ENCODE measurements at regions not wholly inside any gene's neighbourhood (a gene's known extent, or its start where the extent isn't known, plus 50 kb on each side); places are given as distances from the start of the nearest gene placed in this dataset.
A peak's percentile ranks its signal among the peaks of the same experiment; 100 is the strongest.

DNA sequence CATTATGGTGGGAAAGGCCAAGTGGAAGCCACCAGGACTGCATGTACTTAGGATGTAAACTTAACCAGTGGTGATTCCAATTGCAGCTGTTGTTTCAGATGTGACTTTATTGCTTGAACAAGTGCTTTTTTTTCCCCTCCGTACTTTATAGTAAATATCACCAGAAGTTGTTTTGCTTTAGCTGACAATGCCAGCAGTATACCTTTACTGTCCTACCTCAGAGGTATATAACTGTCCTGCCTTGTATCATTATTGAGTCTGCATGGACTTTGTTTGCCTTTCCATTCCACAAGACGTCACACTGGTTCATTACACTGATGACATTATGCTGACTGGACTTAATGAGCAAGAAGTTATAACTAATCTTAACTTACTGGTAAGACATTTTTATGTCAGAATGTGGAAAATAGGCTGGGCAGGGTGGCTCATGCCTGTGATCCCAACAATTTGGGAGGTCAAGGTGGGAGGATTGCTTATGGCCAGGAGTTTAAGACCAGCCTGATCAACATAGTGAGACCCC, 77.1 kb upstream of the RAB18 start:
- no peak for TF ChIP-seq HNF4G (IDR thresholded peaks at IDR 0.05)
- no peak for TF ChIP-seq SP1 (IDR thresholded peaks at IDR 0.05)
- no peak for TF ChIP-seq HNF4A (conservative IDR thresholded peaks at IDR 0.05)
- TF ChIP-seq JUND (IDR thresholded peaks at IDR 0.05): no peak
- TF ChIP-seq, protein P1, sequence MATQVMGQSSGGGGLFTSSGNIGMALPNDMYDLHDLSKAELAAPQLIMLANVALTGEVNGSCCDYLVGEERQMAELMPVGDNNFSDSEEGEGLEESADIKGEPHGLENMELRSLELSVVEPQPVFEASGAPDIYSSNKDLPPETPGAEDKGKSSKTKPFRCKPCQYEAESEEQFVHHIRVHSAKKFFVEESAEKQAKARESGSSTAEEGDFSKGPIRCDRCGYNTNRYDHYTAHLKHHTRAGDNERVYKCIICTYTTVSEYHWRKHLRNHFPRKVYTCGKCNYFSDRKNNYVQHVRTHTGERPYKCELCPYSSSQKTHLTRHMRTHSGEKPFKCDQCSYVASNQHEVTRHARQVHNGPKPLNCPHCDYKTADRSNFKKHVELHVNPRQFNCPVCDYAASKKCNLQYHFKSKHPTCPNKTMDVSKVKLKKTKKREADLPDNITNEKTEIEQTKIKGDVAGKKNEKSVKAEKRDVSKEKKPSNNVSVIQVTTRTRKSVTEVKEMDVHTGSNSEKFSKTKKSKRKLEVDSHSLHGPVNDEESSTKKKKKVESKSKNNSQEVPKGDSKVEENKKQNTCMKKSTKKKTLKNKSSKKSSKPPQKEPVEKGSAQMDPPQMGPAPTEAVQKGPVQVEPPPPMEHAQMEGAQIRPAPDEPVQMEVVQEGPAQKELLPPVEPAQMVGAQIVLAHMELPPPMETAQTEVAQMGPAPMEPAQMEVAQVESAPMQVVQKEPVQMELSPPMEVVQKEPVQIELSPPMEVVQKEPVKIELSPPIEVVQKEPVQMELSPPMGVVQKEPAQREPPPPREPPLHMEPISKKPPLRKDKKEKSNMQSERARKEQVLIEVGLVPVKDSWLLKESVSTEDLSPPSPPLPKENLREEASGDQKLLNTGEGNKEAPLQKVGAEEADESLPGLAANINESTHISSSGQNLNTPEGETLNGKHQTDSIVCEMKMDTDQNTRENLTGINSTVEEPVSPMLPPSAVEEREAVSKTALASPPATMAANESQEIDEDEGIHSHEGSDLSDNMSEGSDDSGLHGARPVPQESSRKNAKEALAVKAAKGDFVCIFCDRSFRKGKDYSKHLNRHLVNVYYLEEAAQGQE (IDR thresholded peaks at IDR 0.05): no peak
- no peak for TF ChIP-seq ATF3 (IDR thresholded peaks at IDR 0.05)
- TF ChIP-seq FOXA1 (IDR thresholded peaks at IDR 0.05): no peak
- no peak for TF ChIP-seq FOXA2 (IDR thresholded peaks at IDR 0.05)
- no peak overlapping the region for H3K9ac ChIP-seq (ENCODE audit: low read depth in 1 of 2, low read length in 2 of 2)
- H3K4me3 ChIP-seq (ENCODE audit: low read depth in 1 of 3, low read length in 3 of 3): no peak overlapping the region
- no peak overlapping the region for H3K27ac ChIP-seq (ENCODE audit: low read depth in 1 of 2, low read length in 2 of 2)
- 62% methylated on average over 2 of the region's 2 CpGs for WGBS
- no peaks in the 10 kb centered on the region for H3K4me1 ChIP-seq (ENCODE audit: control insufficient read depth in 4 of 4, insufficient read depth in 4 of 4, low read length in 3 of 4)
- H3K9me3 ChIP-seq (ENCODE audit: control insufficient read depth in 4 of 4, low read length in 3 of 4): no peaks in the 10 kb centered on the region
- DNase-seq (ENCODE audit: low spot score): no peak
- H3K27me3 ChIP-seq (ENCODE audit: control insufficient read depth in 4 of 4, insufficient read depth in 4 of 4, low read length in 3 of 4): no peaks in the 10 kb centered on the region
- H3K36me3 ChIP-seq (ENCODE audit: control insufficient read depth in 4 of 4, insufficient read depth in 3 of 4, low read depth in 1 of 4, low read length in 3 of 4): no peaks in the 10 kb centered on the region

- Histone ChIP-seq H3K4me1 (ENCODE audit: control insufficient read depth in 4 of 4, insufficient read depth in 4 of 4, low read length in 3 of 4) (no peaks in the 10 kb centered on the region), H3K4me3 (ENCODE audit: low read depth in 1 of 3, low read length in 3 of 3) (peak overlapping the region in 1 of 3 donors; percentile 20), H3K9ac (ENCODE audit: low read depth in 1 of 2, low read length in 2 of 2) (no peak overlapping the region), H3K27me3 (ENCODE audit: control insufficient read depth in 4 of 4, insufficient read depth in 4 of 4, low read length in 3 of 4) (peaks cover 0 to 4% (median 0%) of the 10 kb centered on the region in 4 donors), H3K9me3 (ENCODE audit: control insufficient read depth in 4 of 4, low read length in 3 of 4) (peaks cover 0 to 1% (median 0%) of the 10 kb centered on the region in 4 donors), H3K27ac (ENCODE audit: low read depth in 1 of 2, low read length in 2 of 2) (no peak overlapping the region), H3K36me3 (ENCODE audit: control insufficient read depth in 4 of 4, insufficient read depth in 3 of 4, low read depth in 1 of 4, low read length in 3 of 4) (no peaks in the 10 kb centered on the region)
- WGBS: 54% methylated on average over 34 of the region's 34 CpGs
- TF ChIP-seq EGR1 (IDR thresholded peaks at IDR 0.05; ENCODE audit: low read depth in 2 of 2): no peak
- no peak for TF ChIP-seq HNF4A (conservative IDR thresholded peaks at IDR 0.05)
- DNase-seq (ENCODE audit: low spot score): no peak
These were observed 90.2 kb upstream of the RAB18 start for GRCh38 chr10:27413831-27414348.

DNA sequence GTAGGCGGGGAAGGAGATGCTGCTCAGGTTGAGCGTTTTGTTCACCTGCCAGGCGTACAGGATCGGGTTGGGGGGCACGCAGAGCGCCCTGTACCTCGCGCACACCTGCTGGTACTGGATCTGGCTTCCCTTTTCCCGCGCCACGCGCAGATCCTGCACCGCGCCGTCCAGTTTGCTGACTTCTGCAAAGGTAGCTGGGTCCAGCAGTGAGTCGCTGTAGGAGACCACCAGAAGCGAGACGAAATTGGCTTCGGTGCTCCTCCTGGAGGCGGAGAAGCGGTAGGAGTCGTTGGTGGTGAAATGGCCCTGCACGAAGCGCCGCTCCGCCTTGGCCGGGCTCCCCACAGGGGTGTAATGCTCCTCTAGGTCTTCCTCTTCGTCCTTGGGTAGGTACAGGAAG, 90.7 kb upstream of the RAB18 start:
- H3K4me1 ChIP-seq (ENCODE audit: control insufficient read depth in 4 of 4, insufficient read depth in 4 of 4, low read length in 3 of 4): no peaks in the 10 kb centered on the region
- no peaks in the 10 kb centered on the region for H3K36me3 ChIP-seq (ENCODE audit: control insufficient read depth in 4 of 4, insufficient read depth in 3 of 4, low read depth in 1 of 4, low read length in 3 of 4)
- WGBS: 56% methylated on average over 28 of the region's 28 CpGs
- H3K9ac ChIP-seq (ENCODE audit: low read depth in 1 of 2, low read length in 2 of 2): no peak overlapping the region
- H3K9me3 ChIP-seq (ENCODE audit: control insufficient read depth in 4 of 4, low read length in 3 of 4): peaks cover 0 to 1% (median 0%) of the 10 kb centered on the region in 4 donors
- no peak for DNase-seq (ENCODE audit: low spot score)
- peaks cover 0 to 4% (median 0%) of the 10 kb centered on the region in 4 donors for H3K27me3 ChIP-seq (ENCODE audit: control insufficient read depth in 4 of 4, insufficient read depth in 4 of 4, low read length in 3 of 4)
- no peak overlapping the region for H3K27ac ChIP-seq (ENCODE audit: low read depth in 1 of 2, low read length in 2 of 2)
- no peak overlapping the region for H3K4me3 ChIP-seq (ENCODE audit: low read depth in 1 of 3, low read length in 3 of 3)
- TF ChIP-seq RAD21 (IDR thresholded peaks at IDR 0.05) (no peak), ZBTB33 (IDR thresholded peaks at IDR 0.05) (no peak), TAF1 (conservative IDR thresholded peaks at IDR 0.05) (no peak), SP1 (IDR thresholded peaks at IDR 0.05) (no peak), FOXA1 (IDR thresholded peaks at IDR 0.05) (no peak), NR2F2 (IDR thresholded peaks at IDR 0.05) (no peak), ATF3 (IDR thresholded peaks at IDR 0.05) (no peak), HNF4G (IDR thresholded peaks at IDR 0.05) (no peak)
- TF ChIP-seq, protein P2, sequence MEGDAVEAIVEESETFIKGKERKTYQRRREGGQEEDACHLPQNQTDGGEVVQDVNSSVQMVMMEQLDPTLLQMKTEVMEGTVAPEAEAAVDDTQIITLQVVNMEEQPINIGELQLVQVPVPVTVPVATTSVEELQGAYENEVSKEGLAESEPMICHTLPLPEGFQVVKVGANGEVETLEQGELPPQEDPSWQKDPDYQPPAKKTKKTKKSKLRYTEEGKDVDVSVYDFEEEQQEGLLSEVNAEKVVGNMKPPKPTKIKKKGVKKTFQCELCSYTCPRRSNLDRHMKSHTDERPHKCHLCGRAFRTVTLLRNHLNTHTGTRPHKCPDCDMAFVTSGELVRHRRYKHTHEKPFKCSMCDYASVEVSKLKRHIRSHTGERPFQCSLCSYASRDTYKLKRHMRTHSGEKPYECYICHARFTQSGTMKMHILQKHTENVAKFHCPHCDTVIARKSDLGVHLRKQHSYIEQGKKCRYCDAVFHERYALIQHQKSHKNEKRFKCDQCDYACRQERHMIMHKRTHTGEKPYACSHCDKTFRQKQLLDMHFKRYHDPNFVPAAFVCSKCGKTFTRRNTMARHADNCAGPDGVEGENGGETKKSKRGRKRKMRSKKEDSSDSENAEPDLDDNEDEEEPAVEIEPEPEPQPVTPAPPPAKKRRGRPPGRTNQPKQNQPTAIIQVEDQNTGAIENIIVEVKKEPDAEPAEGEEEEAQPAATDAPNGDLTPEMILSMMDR (IDR thresholded peaks at IDR 0.05; ENCODE audit: low read depth, low read length, missing input control): no peak

Measured in liver (tissue), 8 donors.